ENCODE measurements at regions not wholly inside any gene's neighbourhood (a gene's known extent, or its start where the extent isn't known, plus 50 kb on each side); places are given as distances from the start of the nearest gene placed in this dataset.

- Histone ChIP-seq H3K4me1 (ENCODE audit: low read length) (no peaks in the 10 kb centered on the region), H3K79me2 (ENCODE audit: low read length) (no peaks in the 10 kb centered on the region), H3F3A (ENCODE audit: insufficient read depth, low read length) (no peaks in the 10 kb centered on the region), H3K9ac (ENCODE audit: low read length) (no peak overlapping the region), H2AFZ (ENCODE audit: low read length) (no peak overlapping the region), H3K4me3 (ENCODE audit: low read length) (no peak overlapping the region), H3K36me3 (replicated peaks; ENCODE audit: insufficient read depth, low read length) (no peaks in the 10 kb centered on the region), H3K27me3 (replicated peaks; ENCODE audit: insufficient read depth, low read length) (no peaks in the 10 kb centered on the region), H4K20me1 (ENCODE audit: insufficient read depth, low read length) (no peaks in the 10 kb centered on the region), H3K27ac (ENCODE audit: low read length) (no peak overlapping the region), H3K9me2 (replicated peaks; ENCODE audit: insufficient read depth, low read length) (no peaks in the 10 kb centered on the region), H3K9me3 (replicated peaks; ENCODE audit: insufficient read depth, low read length) (no peaks in the 10 kb centered on the region), H3K4me2 (ENCODE audit: low read depth, low read length) (no peak overlapping the region)
- no peak for DNase-seq
- TF ChIP-seq EZH2 (optimal IDR thresholded peaks at IDR 0.05; ENCODE audit: low read depth, low read length) = no peak
- TF ChIP-seq CTCF (IDR thresholded peaks at IDR 0.05; ENCODE audit: low read length) = no peak
- TF ChIP-seq EZH2phosphoT487 (IDR thresholded peaks at IDR 0.05; ENCODE audit: low read length) = no peak
These were observed 596.7 kb downstream of the EPM2A start for GRCh38 chr6:145138469-145139139.

- Histone ChIP-seq H4K20me1 (ENCODE audit: insufficient read depth, low read length) (no peaks in the 10 kb centered on the region), H3K9me2 (replicated peaks; ENCODE audit: insufficient read depth, low read length) (no peaks in the 10 kb centered on the region), H3K9me3 (replicated peaks; ENCODE audit: insufficient read depth, low read length) (no peaks in the 10 kb centered on the region), H3K36me3 (replicated peaks; ENCODE audit: insufficient read depth, low read length) (no peaks in the 10 kb centered on the region), H3K79me2 (ENCODE audit: low read length) (no peaks in the 10 kb centered on the region), H3K27ac (ENCODE audit: low read length) (no peak overlapping the region), H3K9ac (ENCODE audit: low read length) (no peak overlapping the region), H3K4me2 (ENCODE audit: low read depth, low read length) (no peak overlapping the region), H3F3A (ENCODE audit: insufficient read depth, low read length) (no peaks in the 10 kb centered on the region), H3K4me1 (ENCODE audit: low read length) (no peaks in the 10 kb centered on the region), H3K4me3 (ENCODE audit: low read length) (no peak overlapping the region), H2AFZ (ENCODE audit: low read length) (no peak overlapping the region), H3K27me3 (replicated peaks; ENCODE audit: insufficient read depth, low read length) (no peaks in the 10 kb centered on the region)
- no peak for DNase-seq
- no peak for TF ChIP-seq EZH2 (optimal IDR thresholded peaks at IDR 0.05; ENCODE audit: low read depth, low read length)
- no peak for TF ChIP-seq EZH2phosphoT487 (IDR thresholded peaks at IDR 0.05; ENCODE audit: low read length)
- TF ChIP-seq CTCF (IDR thresholded peaks at IDR 0.05; ENCODE audit: low read length) = no peak
These were observed 596.0 kb downstream of the EPM2A start for GRCh38 chr6:145139140-145139850.

- no peak for TF ChIP-seq EZH2phosphoT487 (IDR thresholded peaks at IDR 0.05; ENCODE audit: low read length)
- no peak for TF ChIP-seq CTCF (IDR thresholded peaks at IDR 0.05; ENCODE audit: low read length)
- no peak for TF ChIP-seq EZH2 (optimal IDR thresholded peaks at IDR 0.05; ENCODE audit: low read depth, low read length)
- H3K4me3 ChIP-seq (ENCODE audit: low read length) = no peak overlapping the region
- no peak overlapping the region for H3K27ac ChIP-seq (ENCODE audit: low read length)
- H3K27me3 ChIP-seq (replicated peaks; ENCODE audit: insufficient read depth, low read length) = no peaks in the 10 kb centered on the region
- no peaks in the 10 kb centered on the region for H3K79me2 ChIP-seq (ENCODE audit: low read length)
- no peaks in the 10 kb centered on the region for H4K20me1 ChIP-seq (ENCODE audit: insufficient read depth, low read length)
- no peaks in the 10 kb centered on the region for H3K4me1 ChIP-seq (ENCODE audit: low read length)
- no peaks in the 10 kb centered on the region for H3F3A ChIP-seq (ENCODE audit: insufficient read depth, low read length)
- no peaks in the 10 kb centered on the region for H3K9me2 ChIP-seq (replicated peaks; ENCODE audit: insufficient read depth, low read length)
- H2AFZ ChIP-seq (ENCODE audit: low read length) = no peak overlapping the region
- DNase-seq = no peak
- H3K9me3 ChIP-seq (replicated peaks; ENCODE audit: insufficient read depth, low read length) = no peaks in the 10 kb centered on the region
- no peaks in the 10 kb centered on the region for H3K36me3 ChIP-seq (replicated peaks; ENCODE audit: insufficient read depth, low read length)
- no peak overlapping the region for H3K9ac ChIP-seq (ENCODE audit: low read length)
- no peak overlapping the region for H3K4me2 ChIP-seq (ENCODE audit: low read depth, low read length)
These were observed 595.4 kb downstream of the EPM2A start for GRCh38 chr6:145139895-145140294.
